Activated CD8-positive, alpha-beta memory T cell treated with anti-CD3 and anti-CD28 coated beads, Interleukin-2, amount 50 U/mL, for 1 hour (primary cell): ENCODE measurements at regions not wholly inside any gene's neighbourhood (a gene's known extent, or its start where the extent isn't known, plus 50 kb on each side); places are given as distances from the start of the nearest gene placed in this dataset.

ENCODE experiments used
- DNase-seq: peaks from one replicate; pipeline ENCODE4 v3.0.0-alpha.2; 2020; ENCODE audit errors: extremely low read depth

DNA sequence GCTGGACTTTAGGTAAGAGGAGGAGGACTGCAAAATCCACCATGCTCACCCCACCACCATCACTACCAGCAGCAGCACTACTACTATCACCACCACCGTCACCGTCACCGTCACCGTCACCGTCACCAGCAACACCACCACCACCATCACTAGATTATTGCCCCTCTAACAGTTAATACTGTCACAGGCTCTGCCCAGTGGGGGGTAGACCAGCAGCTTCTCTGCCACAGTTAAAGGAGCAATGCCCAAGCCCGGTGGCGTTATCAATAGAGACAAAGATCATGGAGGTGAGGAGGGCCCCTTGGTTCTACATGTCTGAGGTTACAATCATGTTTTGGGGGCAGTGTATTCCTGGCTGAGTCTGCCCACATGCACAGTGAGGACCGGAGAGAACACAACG is 184.4 kb upstream of the DYNLRB2 start:
- DNase-seq, result no peak

DNA sequence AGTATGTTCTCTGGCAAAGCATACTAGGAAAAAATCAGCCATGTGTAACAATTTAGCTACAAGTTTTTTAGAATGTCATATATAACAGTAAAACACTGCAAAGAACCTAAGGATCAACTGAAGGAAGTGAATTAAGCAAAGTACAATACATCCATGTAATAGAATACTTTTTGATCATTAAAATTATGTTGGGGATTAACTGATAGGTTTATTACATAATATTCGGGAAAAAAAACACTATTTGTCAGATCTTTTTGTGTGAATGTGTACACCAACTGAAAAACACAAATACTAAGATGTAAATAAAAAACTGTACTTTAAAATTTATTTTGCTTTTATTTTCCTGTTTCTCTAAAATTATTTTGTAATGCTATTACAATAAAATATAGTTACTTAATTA is 185.5 kb upstream of the DYNLRB2 start:
- no peak for DNase-seq

DNA sequence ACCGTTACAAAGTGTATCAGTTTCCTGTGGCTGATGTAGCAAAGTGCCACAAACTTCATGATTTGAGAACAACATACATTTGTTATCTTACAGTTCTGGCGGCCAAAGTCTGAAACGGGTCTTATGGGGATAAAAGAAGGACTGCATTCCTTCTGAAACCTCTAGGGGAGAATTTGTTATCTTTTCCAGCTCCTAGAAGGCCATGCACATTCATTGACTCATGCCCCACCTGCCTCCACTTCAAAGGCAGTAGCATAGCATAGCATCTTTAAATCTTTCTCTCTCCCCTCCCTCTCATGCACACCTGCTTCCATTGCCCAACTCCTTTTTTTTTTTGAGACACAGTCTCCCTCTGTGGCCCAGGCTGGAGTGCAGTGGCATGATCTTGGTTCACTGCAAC is 190.7 kb upstream of the DYNLRB2 start:
- no peak for DNase-seq

DNA sequence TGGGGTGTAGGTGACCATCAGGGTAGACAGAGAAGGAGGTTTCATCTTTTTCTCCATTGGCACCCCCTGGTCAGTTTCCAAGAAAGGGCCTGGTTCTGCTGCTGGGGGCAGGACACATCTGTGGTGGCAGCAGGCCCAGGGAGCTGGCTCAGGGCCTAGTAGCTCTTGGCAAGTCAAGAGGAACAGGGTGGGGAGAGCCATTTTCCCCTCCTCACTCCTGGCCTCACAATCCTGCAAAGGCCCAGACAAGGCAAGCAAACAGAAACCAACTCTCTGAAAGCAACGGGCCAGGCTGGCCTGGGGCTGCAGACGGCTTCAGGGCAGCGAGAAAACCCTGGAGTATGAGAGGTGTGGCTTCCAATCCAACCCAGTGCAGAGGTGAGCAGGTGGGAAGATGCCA is 192.9 kb upstream of the DYNLRB2 start:
- no peak for DNase-seq

DNA sequence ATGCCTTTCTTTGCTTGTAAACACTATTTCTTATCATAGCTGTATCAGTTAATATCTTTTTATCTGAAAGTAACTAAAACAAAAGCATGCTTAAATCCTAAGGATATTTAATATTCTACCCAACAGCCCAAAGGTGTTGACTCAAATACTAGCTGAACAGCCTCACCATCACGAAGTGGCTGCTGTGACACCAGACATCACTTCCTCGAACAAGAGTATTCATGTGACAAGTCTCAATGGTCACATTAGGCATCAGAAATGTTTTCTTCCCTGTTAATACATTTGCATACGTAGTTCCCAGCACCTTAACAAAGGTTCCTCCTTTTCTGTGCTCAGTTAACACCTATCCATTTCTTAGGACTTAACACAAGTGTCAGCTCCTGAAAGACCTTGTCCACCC is 193.8 kb upstream of the DYNLRB2 start:
- no peak for DNase-seq

DNA sequence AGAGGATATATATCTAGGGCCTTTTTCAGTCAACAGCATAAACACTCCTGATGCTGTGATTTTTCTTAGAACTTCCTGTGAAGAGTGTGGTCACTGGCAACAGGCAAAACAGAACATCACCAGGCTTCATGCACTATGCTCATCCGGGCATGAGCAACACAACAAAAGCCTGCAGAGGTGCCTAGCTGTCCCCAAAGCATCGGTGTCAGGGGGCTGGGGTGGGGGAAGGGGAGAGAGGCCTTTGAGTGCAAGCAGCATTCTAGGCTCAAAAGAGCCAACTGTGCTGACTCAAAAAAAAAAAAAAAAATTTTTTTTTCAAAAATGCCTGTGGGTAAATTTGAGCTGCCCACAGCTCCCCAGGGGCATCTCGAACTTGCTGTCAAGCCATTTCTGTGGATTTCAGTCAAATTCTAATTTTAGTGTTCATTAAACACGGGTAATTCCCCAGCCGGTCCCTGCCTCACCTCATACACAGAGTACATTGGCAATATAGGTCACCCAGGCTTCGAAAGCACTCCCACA is 194.6 kb upstream of the DYNLRB2 start:
- DNase-seq, result no peak

DNA sequence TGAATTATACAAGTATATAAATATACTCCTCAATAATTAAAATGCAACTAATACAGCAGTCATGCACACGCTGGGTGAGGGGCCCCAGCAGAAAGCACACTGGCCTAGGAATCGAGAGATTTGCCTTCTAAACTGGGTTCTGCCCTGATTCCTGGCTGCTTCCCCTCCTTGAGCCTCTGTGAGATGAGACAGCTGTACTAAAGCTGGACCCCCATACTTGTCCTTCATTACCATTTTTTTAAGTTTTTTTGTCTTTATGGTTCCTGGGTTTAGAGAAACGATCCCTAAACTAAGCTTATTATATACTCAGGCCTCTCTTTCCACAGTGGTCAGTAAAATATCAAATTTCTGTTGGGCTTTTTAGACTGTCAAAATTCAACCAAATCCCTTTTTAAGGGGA is 195.1 kb upstream of the DYNLRB2 start:
- no peak for DNase-seq

DNA sequence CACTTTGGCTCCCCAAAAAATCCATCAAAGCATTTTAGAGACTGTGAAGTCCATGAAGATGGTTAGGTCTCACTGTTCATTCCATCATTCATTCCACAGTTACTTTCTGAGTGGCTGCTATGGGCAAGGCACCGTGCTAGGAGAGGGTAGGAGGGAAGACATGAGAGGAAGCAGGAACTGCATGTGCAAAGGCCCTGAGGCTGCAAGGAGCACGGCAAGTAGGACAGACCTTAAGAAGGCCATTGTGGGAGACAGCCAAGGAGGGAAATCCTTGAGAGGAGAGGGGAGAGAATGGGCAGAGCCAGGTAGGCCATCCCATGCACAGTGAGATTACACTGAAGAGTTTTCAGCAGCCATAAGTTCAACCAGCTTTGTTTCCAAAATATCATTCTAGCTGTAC is 196.2 kb upstream of the DYNLRB2 start:
- no peak for DNase-seq

DNA sequence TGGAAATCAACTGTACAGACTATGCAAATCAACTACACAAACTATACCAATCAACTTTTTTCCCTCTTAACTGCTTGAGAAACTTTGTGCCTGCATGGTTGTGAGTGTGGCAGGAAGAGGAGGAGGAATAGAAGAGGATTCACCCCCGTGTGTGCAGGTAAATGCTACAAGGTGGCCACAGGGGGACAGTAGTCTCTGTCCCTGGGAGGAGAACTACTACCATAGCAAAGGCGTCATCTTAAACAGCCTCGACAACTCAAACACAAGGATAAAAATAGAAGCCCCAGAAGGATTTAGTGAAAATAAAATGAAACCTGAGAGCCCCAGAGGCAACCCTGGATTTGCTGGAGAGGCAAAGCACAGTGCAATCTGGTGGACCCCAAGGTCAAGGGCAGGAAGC is 199.5 kb upstream of the DYNLRB2 start:
- DNase-seq, result no peak

DNA sequence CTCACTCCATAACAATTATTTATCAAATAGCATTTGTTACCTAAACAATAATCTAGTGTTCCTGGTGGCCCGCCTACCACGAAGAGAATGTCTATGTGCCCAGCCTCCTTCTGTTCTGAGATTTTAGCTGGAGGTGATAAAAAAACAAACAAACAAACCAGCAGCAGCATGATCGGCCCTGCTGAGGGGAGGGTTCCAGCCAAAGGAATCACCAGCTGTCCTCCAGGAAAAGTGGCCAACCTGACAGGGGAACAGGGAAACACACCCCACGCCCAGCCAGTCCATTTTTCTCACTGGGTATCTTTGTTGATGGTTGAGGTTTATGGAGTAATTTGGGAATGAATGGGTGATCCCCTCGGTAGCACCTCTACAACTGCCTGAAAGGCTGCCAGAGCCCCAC is 203.0 kb upstream of the DYNLRB2 start:
- no peak for DNase-seq

DNA sequence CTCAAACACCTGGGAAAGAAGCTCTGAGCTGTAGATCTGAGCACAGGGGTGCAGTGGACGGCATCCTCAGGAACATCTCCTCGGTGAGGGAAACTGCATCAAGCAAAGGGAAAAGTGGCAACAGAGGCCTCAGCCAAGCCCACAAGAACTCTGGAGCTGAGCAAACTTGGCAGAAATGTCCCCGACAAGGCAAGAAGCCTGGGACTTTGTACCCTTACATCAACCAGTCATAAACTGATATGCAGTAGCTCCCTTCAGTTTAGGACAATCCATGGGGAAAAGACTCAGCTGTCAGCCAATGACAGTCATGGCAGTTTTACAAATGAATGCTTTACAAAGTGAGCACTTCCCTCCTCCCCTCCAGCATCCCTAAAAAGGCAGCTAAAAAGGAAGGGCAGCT is 210.0 kb upstream of the DYNLRB2 start:
- DNase-seq, result no peak

DNA sequence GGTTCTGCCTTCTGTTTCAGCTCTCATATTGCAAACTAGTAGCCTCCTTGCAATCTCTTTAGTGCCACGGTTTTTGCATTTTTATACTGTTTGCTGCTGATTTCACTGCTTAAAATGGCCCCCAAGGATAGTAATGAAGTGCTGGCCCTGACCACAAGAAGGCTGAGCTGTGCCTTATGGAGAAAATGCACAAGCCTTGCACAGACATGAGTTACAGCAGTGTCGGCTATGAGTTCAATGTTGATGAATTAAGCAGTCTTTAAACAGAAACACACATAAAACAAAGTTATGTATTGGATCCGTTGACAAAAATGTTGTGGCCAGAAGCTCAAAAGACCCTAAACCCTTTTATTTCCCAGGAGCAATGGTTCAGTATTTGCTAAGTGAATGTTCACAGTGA is 210.6 kb upstream of the DYNLRB2 start:
- DNase-seq, result no peak

DNA sequence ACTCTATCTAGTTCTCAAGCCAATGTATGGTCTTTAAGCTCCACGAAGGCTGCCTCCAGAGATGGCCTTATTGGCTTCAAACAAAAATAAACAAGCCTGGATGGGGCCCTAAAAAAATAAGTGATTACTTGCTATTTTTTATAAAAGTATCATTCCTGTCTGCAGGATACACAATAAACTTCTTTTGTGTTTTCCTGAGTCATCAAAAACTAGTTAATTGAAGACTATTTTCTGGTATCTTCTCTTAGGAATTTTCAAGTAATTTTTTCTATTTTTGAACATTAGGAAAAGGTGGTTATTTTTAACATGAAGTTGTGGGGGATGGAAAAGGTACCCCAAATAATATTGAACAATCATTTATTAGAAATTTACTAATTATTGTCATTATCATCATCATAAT is 213.1 kb upstream of the DYNLRB2 start:
- DNase-seq, result no peak

DNA sequence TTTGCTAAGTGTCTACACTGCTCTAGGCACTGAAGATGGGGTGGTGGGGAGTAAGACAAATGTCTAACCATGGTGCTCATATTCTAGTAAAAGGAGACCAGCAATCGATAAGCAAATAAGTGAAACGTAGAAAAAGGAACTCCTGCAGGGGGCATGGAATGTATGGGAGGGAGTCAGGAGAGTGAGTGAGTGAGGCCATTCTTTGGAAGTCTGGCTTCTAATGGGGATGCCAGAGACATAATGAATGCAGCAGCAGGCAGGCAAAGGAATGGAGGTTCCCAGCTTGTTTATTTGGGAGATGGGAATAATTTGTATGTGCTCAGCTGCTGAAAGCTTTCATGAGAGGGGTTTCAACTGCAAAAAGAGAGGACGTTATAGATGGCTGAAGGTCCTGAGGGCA is 216.4 kb upstream of the DYNLRB2 start:
- DNase-seq, result no peak

DNA sequence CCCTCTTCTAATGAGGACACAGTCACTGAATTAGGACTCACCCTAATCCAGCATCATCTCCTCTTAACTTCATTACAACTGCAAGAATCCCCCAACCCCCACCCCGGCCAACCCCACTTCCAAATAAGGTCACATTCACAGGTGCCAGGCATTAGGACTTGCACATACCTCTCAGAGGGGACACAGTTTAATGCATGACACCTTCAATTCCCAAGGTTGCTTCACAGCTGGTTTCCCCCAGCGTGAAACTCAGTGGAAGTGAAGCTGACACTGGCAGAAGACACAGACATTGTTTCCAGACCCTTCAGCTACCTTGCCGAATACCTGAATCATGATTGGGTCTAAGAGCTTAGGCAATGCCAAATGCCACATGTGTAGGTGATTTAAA is 217.0 kb upstream of the DYNLRB2 start:
- no peak for DNase-seq

DNA sequence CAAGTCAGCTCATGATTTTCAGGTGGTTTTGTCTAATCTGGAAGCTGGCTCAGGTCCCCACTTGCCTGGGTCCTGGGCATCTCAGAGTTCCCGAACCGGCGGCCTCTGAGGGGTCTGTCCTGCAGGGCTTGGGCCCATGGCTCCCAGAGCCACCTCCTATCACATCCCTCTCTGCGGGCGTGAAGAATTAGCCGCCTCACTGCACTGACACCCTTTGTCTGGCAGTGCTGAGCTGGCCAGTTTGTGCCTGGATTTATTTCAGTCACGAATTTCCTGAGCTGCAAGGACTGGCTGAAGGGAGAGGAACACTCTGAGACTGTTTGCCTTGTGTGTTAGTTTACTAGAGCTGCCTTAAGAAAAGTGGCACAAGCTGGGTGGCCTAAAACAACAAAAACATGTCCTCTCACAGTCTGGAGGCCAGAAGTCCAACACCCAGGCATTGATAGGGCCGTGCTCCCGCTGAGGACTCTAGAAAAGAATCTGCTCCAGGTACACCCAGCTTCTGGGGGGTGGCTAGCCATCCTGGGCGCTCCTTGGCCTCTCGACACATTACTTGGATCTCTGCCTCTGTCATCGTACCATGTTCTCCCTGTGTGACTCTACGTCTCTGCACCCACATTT is 217.5 kb upstream of the DYNLRB2 start:
- DNase-seq, result no peak

DNA sequence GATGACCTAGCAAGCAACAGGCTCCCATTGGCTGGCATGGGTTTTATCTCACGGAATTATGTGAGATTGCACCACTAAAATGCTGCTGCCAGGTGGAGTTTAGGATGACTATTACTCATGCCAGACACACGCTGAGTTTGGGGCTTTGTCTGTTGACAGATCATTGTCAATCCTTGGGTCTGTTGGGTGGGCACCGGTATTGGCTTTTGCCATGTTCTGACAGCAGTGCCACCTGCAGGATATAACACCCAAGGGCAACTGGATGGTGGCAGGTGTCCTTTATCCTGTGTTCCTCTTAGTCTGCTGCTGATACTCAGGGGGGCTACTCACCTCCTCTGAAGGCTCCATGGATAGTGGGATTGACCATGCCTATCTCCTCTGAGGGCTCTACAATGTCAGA is 221.6 kb upstream of the DYNLRB2 start:
- no peak for DNase-seq

DNA sequence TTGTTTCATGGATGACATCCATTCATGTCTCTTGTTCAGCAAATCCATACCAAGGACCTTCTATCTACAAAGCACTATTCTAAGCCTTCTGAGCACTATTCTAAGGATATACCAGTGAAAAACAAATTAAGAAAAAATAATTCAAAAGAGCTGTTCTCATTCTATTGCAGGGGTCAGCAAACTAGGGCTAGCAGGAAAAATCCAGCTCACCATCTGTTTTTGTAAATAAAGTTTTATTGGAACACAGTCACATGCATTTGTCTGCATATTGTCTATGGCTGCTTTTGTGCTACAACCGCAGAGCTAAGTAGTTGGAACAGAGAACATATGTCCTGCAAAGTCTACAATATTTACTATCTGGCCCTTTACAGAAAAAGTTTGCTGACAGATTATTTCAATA is 222.7 kb upstream of the DYNLRB2 start:
- no peak for DNase-seq

DNA sequence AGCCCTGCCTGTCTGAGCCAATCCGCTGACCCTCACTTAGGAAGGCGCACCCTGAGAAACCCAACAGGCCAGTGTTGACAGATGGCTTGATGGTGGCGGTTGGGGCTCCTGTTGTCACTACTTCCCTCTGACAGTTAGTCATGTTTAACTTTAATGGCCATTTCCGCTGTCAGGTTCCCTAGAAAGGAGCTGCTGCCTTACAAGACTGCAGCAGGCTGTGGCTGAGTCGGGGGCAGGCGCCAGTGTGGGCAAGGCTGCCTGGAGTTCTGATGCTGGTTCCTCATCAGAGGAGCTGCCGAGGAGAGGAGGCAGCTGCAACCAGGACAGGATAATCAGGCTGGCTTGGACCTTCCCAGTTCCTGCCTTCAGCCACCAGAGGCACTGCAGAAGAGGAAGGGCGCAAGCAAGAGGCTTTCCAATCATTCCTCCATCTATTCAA is 223.2 kb upstream of the DYNLRB2 start:
- no peak for DNase-seq

DNA sequence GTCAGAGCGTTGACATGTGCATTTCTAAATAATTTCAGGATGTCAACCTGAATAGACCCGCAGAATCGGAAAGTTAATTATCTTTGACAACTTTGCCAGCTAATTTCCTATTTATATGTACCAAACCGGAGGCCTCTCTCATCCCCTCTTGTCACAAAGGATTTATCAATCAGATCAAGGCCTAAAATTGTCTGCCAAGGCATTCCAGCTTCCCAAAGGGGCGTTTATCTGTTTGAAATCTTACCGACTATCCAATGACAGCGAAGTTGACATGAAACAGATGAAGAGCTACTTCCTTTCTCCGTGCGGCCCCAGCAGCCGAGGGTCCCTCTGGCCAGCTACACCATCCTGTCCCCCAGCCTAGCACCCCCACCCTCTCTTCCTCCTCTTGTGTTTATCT is 223.7 kb upstream of the DYNLRB2 start:
- DNase-seq, result no peak

DNA sequence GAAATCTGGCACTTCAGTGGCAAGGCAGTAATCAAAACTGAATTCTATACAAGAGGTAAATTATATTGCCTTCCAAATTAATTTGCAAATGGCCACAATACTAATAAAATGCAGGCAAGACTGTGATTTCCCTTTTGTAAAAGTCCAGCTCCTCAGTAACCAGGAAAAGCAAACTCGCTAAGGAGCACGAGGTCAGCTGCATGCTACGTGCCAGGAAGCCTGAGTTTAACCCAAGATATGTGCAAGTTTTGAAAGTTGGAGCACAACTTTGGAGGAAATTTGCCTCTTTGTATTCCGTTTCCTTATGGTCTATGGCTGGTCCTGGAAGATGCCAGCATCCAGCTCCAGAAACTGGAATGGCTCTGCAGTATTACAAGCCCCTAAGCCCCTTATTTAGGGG is 226.8 kb upstream of the DYNLRB2 start:
- no peak for DNase-seq

DNA sequence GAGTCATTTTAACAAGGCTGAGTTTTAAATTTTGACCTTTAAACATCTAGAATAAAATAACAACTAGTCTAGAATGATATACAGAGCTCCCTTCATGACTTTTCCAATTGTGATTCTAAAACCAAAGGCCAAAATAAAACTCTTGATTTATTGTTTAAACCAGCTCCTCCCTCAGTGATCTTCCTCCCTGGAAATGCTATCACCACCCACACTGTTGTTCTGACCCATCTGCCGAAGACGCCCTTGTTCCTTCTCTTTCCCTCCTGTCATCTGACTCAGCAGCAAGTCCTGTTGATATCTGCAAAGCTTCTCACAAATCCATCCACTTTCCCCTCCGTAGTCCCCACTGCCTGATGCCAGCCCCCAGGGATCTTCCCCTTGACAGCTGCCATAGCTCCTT is 231.6 kb upstream of the DYNLRB2 start:
- DNase-seq, result no peak

DNA sequence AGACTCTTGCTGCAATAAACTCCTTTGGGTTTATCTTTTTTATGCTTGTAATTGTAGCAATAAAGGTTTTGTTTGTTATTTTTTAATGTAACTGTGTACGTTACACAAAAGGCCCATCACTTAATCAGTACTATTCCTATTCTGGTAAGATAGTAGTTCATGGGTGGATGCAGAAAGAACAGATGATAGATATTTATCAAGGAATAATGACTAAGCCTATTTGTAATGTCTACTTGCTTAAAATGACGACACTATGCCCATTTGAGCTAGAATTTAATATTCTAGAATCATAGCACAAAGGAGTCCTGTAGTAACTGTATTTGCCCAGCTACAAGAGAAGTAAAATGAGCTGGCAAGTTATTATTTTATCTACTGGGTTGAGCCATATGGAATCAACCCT is 235.4 kb upstream of the DYNLRB2 start:
- DNase-seq, result no peak

DNA sequence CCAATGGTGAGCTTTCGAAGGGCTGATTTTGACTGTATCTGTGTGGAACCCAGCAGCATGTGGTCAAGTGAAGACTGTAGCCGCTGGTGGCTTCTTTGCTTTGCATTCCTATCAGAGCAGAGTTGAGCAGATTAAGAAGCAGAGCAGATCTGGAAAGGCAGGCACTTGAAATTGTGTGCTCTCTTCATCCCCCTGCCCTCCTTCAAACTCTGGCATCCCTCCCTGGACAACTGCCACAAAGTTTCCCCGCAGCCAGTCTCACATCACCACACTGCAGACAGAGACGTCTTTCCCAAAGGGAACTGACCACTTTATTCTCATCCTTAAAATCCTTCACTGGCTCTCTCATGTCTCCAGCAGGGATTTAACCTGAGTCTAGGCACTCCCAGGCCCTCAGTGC is 237.1 kb upstream of the DYNLRB2 start:
- DNase-seq, result no peak
